Lung (tissue), 11 donors: ENCODE measurements at regions not wholly inside any gene's neighbourhood (a gene's known extent, or its start where the extent isn't known, plus 50 kb on each side); places are given as distances from the start of the nearest gene placed in this dataset.

Experiments used
- ATAC-seq: fragments of 200-7000 bp; cut with Tn5 transposase; one replicate; pipeline ENCODE4 v1.9.1; 2020; ENCODE audit warnings: moderate number of reproducible peaks; ENCODE audit not compliant: insufficient read depth, low FRiP score
- DNase-seq, 3 donors: peaks; one replicate each; pipeline ENCODE4 v3.0.0-alpha.2; 2013 to 2017
- H3K27ac ChIP-seq, 2 donors: one replicate each; pipeline ENCODE4 v1.5.1; 2013; ENCODE audit warnings: mild to moderate bottlenecking in 2 of 2, moderate library complexity in 2 of 2, control low read depth in 1 of 2, inconsistent platforms in 1 of 2, low read depth in 1 of 2, low read length in 1 of 2
- H3K27me3 ChIP-seq, 3 donors: one replicate each; pipeline ENCODE4 v1.5.1; 2013; ENCODE audit warnings: low read length in 2 of 3; ENCODE audit not compliant: control insufficient read depth in 3 of 3, insufficient read depth in 3 of 3
- H3K36me3 ChIP-seq, 4 donors: one replicate each; pipeline ENCODE4 v1.5.1; 2013; ENCODE audit warnings: low read length in 4 of 4, mild to moderate bottlenecking in 1 of 4, moderate library complexity in 1 of 4; ENCODE audit not compliant: control insufficient read depth in 4 of 4, insufficient read depth in 4 of 4
- H3K4me1 ChIP-seq, 5 donors: one replicate each; pipeline ENCODE4 v1.5.1; 2013; ENCODE audit warnings: low read length in 5 of 5, mild to moderate bottlenecking in 2 of 5, moderate library complexity in 1 of 5; ENCODE audit not compliant: control insufficient read depth in 5 of 5, insufficient read depth in 5 of 5
- H3K4me3 ChIP-seq: one replicate; pipeline ENCODE4 v1.5.1; 2013; ENCODE audit warnings: mild to moderate bottlenecking, control low read depth, moderate library complexity
- H3K9ac ChIP-seq, 2 donors: one replicate each; pipeline ENCODE4 v1.5.1; 2013; ENCODE audit warnings: low read length in 2 of 2, control low read depth in 1 of 2; ENCODE audit not compliant: insufficient read depth in 1 of 2
- H3K9me3 ChIP-seq, 4 donors: one replicate each; pipeline ENCODE4 v1.5.1; 2013; ENCODE audit warnings: low read length in 3 of 4, mild to moderate bottlenecking in 1 of 4, moderate library complexity in 1 of 4; ENCODE audit not compliant: control insufficient read depth in 4 of 4, insufficient read depth in 3 of 4
- WGBS, 2 donors: extraction: QIAGEN DNeasy Blood & Tissue Kit; methylation state at CpG; one replicate each; pipeline ENCODE4 v1.1.7; 2013; 5-methylcytosine and 5-hydroxymethylcytosine counted together
- TF ChIP-seq, protein P1 (sequence below): IDR thresholded peaks from 2 replicates; pipeline ENCODE4 v1.5.1; 2012; ENCODE audit warnings: mild to moderate bottlenecking; ENCODE audit errors: control extremely low read depth, extremely low read depth
- donor health status: control.
- donor health status: control.
- donor health status: Bipolar disorder and iron deficiency.
- donor health status: healthy.
- donor health status: DM: yes; HTN: yes; CAD: no.

- H3K27ac ChIP-seq, result no peak overlapping the region
- DNase-seq (peak in 1 of 3 donors; percentile 2), ATAC-seq (no peak)
- no peak overlapping the region for H3K4me3 ChIP-seq
- H3K9me3 ChIP-seq, result no peaks in the 10 kb centered on the region
- no peaks in the 10 kb centered on the region for H3K27me3 ChIP-seq
- no peaks in the 10 kb centered on the region for H3K36me3 ChIP-seq
- TF ChIP-seq, protein P1, sequence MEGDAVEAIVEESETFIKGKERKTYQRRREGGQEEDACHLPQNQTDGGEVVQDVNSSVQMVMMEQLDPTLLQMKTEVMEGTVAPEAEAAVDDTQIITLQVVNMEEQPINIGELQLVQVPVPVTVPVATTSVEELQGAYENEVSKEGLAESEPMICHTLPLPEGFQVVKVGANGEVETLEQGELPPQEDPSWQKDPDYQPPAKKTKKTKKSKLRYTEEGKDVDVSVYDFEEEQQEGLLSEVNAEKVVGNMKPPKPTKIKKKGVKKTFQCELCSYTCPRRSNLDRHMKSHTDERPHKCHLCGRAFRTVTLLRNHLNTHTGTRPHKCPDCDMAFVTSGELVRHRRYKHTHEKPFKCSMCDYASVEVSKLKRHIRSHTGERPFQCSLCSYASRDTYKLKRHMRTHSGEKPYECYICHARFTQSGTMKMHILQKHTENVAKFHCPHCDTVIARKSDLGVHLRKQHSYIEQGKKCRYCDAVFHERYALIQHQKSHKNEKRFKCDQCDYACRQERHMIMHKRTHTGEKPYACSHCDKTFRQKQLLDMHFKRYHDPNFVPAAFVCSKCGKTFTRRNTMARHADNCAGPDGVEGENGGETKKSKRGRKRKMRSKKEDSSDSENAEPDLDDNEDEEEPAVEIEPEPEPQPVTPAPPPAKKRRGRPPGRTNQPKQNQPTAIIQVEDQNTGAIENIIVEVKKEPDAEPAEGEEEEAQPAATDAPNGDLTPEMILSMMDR, result no peak
- H3K4me1 ChIP-seq, result no peaks in the 10 kb centered on the region
- 79 to 86% methylated on average over 2 of the region's 2 CpGs for WGBS, 2 donors
- H3K9ac ChIP-seq, result no peak overlapping the region
Observed at GRCh38 chr18:38868757-38869156, 1303.2 kb upstream of the CELF4 start.

GRCh38 chr18:38867680-38868079 lies 1302.1 kb upstream of the CELF4 start:
- Histone ChIP-seq H3K27ac (no peak overlapping the region), H3K36me3 (no peaks in the 10 kb centered on the region), H3K4me1 (no peaks in the 10 kb centered on the region), H3K9me3 (no peaks in the 10 kb centered on the region), H3K9ac (no peak overlapping the region), H3K4me3 (no peak overlapping the region), H3K27me3 (no peaks in the 10 kb centered on the region)
- TF ChIP-seq, protein P1, result no peak
- WGBS, 2 donors, result 84 to 92% methylated on average over 2 of the region's 2 CpGs
- DNase-seq (no peak), ATAC-seq (no peak)

GRCh38 chr18:38851526-38851925 lies 1285.9 kb upstream of the CELF4 start:
- no peak for DNase-seq

DNA sequence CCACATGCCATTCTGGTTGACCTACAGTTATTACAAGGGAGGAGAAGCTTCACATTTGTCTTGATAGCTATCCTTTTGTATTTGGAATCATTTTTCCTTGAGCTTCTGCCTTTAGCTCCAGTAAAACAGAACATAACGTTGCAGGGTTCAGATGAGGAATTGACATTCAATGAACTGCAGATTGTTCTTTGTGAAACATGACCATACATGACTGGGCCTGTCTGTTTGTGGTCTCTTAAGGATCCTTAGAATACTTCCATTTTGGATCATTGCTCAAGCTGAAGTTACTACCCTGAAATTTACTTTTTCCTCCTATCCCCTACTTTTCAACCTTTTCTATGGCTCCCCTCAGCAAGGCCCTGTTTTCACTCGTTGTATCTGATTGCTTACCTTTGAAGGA lies 1281.7 kb upstream of the CELF4 start:
- ATAC-seq (no peak), DNase-seq (no peak)
- H3K27me3 ChIP-seq, result no peaks in the 10 kb centered on the region
- no peak overlapping the region for H3K4me3 ChIP-seq
- no peak overlapping the region for H3K9ac ChIP-seq
- H3K9me3 ChIP-seq, result no peaks in the 10 kb centered on the region
- 76 to 85% methylated on average over 2 of the region's 2 CpGs for WGBS, 2 donors
- peaks cover 0 to 3% (median 0%) of the 10 kb centered on the region in 5 donors for H3K4me1 ChIP-seq
- no peak overlapping the region for H3K27ac ChIP-seq
- TF ChIP-seq, protein P1, result no peak
- no peaks in the 10 kb centered on the region for H3K36me3 ChIP-seq

More at GRCh38 chr18:38851526-38851925, 1285.9 kb upstream of the CELF4 start:
- TF ChIP-seq, protein P1, result no peak
- no peak for ATAC-seq
- Histone ChIP-seq H3K36me3 (no peaks in the 10 kb centered on the region), H3K27me3 (no peaks in the 10 kb centered on the region), H3K9ac (no peak overlapping the region), H3K9me3 (peaks cover 0 to 8% (median 0%) of the 10 kb centered on the region in 4 donors), H3K4me3 (no peak overlapping the region), H3K27ac (no peak overlapping the region), H3K4me1 (no peaks in the 10 kb centered on the region)
